ENCODE measurements at regions not wholly inside any gene's neighbourhood (a gene's known extent, or its start where the extent isn't known, plus 50 kb on each side); places are given as distances from the start of the nearest gene placed in this dataset.
"Not testable (repeated sequence)": the region's sequence is repeated elsewhere in the genome, so short reads cannot be mapped to it uniquely, and the experiment has no call there.

GRCh38 chr2:125654226-125654625 is 1001.7 kb upstream of the GYPC start:
- POLR2A ChIA-PET = no interaction called here

GRCh38 chr2:125656190-125656589 is 999.8 kb upstream of the GYPC start:
- Mint-ChIP-seq H3K4me1 (ENCODE audit: insufficient read depth, unreplicated experiment) (peaks cover 8% of the 10 kb centered on the region), H3K4me3 (ENCODE audit: unreplicated experiment) (no peak overlapping the region), H3K9me3 (ENCODE audit: unreplicated experiment) (peaks cover 6% of the 10 kb centered on the region), H3K27me3 (ENCODE audit: insufficient read depth, unreplicated experiment) (no peaks in the 10 kb centered on the region), H3K36me3 (ENCODE audit: insufficient read depth, unreplicated experiment) (no peaks in the 10 kb centered on the region), H3K27ac (ENCODE audit: low read depth, unreplicated experiment) (no peak overlapping the region)
- POLR2A ChIA-PET = no interaction called here
- no peak for DNase-seq (ENCODE audit: unreplicated experiment)
- intact Hi-C loops (cut with micrococcal nuclease) = no loop called here
- BruUV-seq (replicated peaks) = no TSS peak
- CTCF ChIA-PET = interaction anchor here (0.6 kb wide), 2 partner anchors 64 to 389 kb away, joined by 3 read pairs; no protein-coding TSS in a partner anchor
- TF ChIP-seq, protein P1, sequence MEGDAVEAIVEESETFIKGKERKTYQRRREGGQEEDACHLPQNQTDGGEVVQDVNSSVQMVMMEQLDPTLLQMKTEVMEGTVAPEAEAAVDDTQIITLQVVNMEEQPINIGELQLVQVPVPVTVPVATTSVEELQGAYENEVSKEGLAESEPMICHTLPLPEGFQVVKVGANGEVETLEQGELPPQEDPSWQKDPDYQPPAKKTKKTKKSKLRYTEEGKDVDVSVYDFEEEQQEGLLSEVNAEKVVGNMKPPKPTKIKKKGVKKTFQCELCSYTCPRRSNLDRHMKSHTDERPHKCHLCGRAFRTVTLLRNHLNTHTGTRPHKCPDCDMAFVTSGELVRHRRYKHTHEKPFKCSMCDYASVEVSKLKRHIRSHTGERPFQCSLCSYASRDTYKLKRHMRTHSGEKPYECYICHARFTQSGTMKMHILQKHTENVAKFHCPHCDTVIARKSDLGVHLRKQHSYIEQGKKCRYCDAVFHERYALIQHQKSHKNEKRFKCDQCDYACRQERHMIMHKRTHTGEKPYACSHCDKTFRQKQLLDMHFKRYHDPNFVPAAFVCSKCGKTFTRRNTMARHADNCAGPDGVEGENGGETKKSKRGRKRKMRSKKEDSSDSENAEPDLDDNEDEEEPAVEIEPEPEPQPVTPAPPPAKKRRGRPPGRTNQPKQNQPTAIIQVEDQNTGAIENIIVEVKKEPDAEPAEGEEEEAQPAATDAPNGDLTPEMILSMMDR (IDR thresholded peaks at IDR 0.05; ENCODE audit: unreplicated experiment) = no peak

More at GRCh38 chr2:125654226-125654625, 1001.7 kb upstream of the GYPC start:
- peaks cover 6% of the 10 kb centered on the region for H3K9me3 Mint-ChIP-seq (ENCODE audit: unreplicated experiment)
- no peak overlapping the region for H3K27ac Mint-ChIP-seq (ENCODE audit: low read depth, unreplicated experiment)
- intact Hi-C loops (cut with micrococcal nuclease) = no loop called here
- H3K27me3 Mint-ChIP-seq (ENCODE audit: insufficient read depth, unreplicated experiment) = no peaks in the 10 kb centered on the region
- BruUV-seq (replicated peaks) = no TSS peak
- H3K4me3 Mint-ChIP-seq (ENCODE audit: unreplicated experiment) = no peak overlapping the region
- peaks cover 8% of the 10 kb centered on the region for H3K4me1 Mint-ChIP-seq (ENCODE audit: insufficient read depth, unreplicated experiment)
- H3K36me3 Mint-ChIP-seq (ENCODE audit: insufficient read depth, unreplicated experiment) = no peaks in the 10 kb centered on the region
- CTCF ChIA-PET = interaction anchor here (0.8 kb wide), 1 partner anchor 12 kb away, joined by 3 read pairs; no protein-coding TSS in a partner anchor
- no peak for DNase-seq (ENCODE audit: unreplicated experiment)
- TF ChIP-seq, protein P1 (IDR thresholded peaks at IDR 0.05; ENCODE audit: unreplicated experiment) = no peak

GRCh38 chr2:125658583-125658982 is 997.4 kb upstream of the GYPC start:
- TF ChIP-seq, protein P1 (IDR thresholded peaks at IDR 0.05; ENCODE audit: unreplicated experiment) = no peak
- Mint-ChIP-seq H3K27me3 (ENCODE audit: insufficient read depth, unreplicated experiment) (no peaks in the 10 kb centered on the region), H3K36me3 (ENCODE audit: insufficient read depth, unreplicated experiment) (no peaks in the 10 kb centered on the region), H3K4me3 (ENCODE audit: unreplicated experiment) (no peak overlapping the region), H3K27ac (ENCODE audit: low read depth, unreplicated experiment) (no peak overlapping the region), H3K9me3 (ENCODE audit: unreplicated experiment) (peaks cover 6% of the 10 kb centered on the region), H3K4me1 (ENCODE audit: insufficient read depth, unreplicated experiment) (no peaks in the 10 kb centered on the region)
- intact Hi-C loops (cut with micrococcal nuclease) = no loop called here
- ChIA-PET CTCF (no interaction called here), POLR2A (no interaction called here)
- no TSS peak for BruUV-seq (replicated peaks)
- DNase-seq (ENCODE audit: unreplicated experiment) = no peak

DNA sequence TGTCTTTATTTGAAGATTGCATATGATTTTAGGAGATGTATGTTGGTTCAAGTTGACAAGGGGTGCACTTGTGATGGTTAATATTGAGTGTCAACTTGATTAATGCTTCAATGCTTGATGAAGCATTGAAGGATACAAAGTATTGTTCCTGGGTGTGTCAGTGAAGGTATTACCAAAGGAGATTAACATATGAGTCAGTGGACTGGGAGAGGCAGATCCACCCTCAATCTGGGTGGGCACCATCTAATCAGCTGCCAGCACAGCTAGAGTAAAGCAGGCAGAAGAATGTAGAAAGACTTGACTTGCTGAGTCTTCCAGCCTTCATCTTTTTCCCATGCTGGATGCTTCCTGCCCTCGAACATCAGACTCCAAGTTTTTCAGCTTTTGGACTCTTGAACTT is 995.6 kb upstream of the GYPC start:
- intact Hi-C loops (cut with micrococcal nuclease); POLR2A ChIA-PET; H3K27me3 Mint-ChIP-seq (ENCODE audit: insufficient read depth, unreplicated experiment); H3K9me3 Mint-ChIP-seq (ENCODE audit: unreplicated experiment); BruUV-seq (replicated peaks); DNase-seq (ENCODE audit: unreplicated experiment); H3K27ac Mint-ChIP-seq (ENCODE audit: low read depth, unreplicated experiment); H3K4me1 Mint-ChIP-seq (ENCODE audit: insufficient read depth, unreplicated experiment); H3K36me3 Mint-ChIP-seq (ENCODE audit: insufficient read depth, unreplicated experiment); H3K4me3 Mint-ChIP-seq (ENCODE audit: unreplicated experiment): not testable (repeated sequence)
- CTCF ChIA-PET = interaction anchor here (0.6 kb wide), 2 partner anchors 454 to 881 kb away, joined by 3 to 6 read pairs; no protein-coding TSS in a partner anchor

GRCh38 chr2:125667630-125668029 is 988.3 kb upstream of the GYPC start:
- Mint-ChIP-seq H3K4me1 (ENCODE audit: insufficient read depth, unreplicated experiment) (peaks cover under 1% of the 10 kb centered on the region), H3K36me3 (ENCODE audit: insufficient read depth, unreplicated experiment) (peaks cover 5% of the 10 kb centered on the region), H3K27ac (ENCODE audit: low read depth, unreplicated experiment) (no peak overlapping the region), H3K27me3 (ENCODE audit: insufficient read depth, unreplicated experiment) (no peaks in the 10 kb centered on the region), H3K9me3 (ENCODE audit: unreplicated experiment) (no peaks in the 10 kb centered on the region), H3K4me3 (ENCODE audit: unreplicated experiment) (no peak overlapping the region)
- TF ChIP-seq, protein P1 (IDR thresholded peaks at IDR 0.05; ENCODE audit: unreplicated experiment) = no peak
- ChIA-PET POLR2A (no interaction called here), CTCF (interaction anchor here (0.7 kb wide), 1 partner anchor 1957 kb away, joined by 3 read pairs; no protein-coding TSS in a partner anchor)
- DNase-seq (ENCODE audit: unreplicated experiment) = no peak
- intact Hi-C loops (cut with micrococcal nuclease) = no loop called here
- no TSS peak for BruUV-seq (replicated peaks)

Measured in MCF 10A (cell line).